Hindlimb muscle (tissue), 1 donor: ENCODE measurements at regions not wholly inside any gene's neighbourhood (a gene's known extent, or its start where the extent isn't known, plus 50 kb on each side); places are given as distances from the start of the nearest gene placed in this dataset.
A peak's percentile ranks its signal among the peaks of the same experiment; 100 is the strongest.

Source experiments
- DNase-seq: peaks from one replicate; pipeline ENCODE4 v3.0.0-alpha.2; 2013

GRCh38 chr2:30371028-30371689 lies 75.9 kb upstream of the LCLAT1 start:
- no peak for DNase-seq

- no peak for DNase-seq
Measured at GRCh38 chr2:30371772-30372373, 75.2 kb upstream of the LCLAT1 start.

DNA sequence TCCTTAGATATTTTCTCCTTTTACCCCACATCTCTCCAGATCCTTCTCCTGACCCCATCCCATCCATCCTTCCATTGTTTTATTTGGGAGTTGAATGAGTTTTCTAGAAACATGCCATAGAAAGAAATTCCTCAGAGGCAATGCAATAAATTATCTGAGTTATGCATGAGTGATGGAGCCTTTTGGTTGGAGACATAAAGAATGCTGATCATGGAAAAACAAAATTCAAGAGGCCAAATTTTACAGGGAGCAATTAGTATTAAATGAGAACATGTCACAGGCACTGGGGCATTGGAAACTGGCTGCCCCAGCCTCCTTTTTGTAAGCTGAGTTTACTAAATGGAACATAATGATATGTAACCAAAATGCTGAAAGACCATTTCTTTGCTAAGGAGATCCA lies 74.2 kb upstream of the LCLAT1 start:
- DNase-seq = no peak

DNA sequence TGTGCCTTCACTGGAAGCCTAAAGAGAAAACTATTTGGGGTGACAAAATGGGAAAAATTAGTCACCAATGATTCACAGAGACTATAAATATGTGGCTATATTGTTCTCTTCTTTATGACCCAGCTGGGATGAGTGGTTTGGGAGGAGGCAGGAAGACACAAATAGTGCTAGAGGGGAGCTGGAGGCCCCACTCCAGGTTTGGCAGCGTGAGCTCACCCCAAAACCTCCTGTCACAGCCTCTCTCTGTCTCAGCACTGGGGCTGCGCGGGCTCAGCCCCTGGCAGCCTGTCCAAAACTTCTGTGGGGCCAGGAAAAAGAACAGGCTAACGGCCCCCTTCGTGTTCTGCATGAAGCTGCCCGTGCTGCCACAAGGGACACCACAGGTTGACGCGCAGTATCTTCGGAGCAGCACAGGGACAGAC lies 73.2 kb upstream of the LCLAT1 start:
- peak; percentile 22 for DNase-seq

- no peak for DNase-seq
Measured at GRCh38 chr2:30374380-30374779, 72.7 kb upstream of the LCLAT1 start.

DNA sequence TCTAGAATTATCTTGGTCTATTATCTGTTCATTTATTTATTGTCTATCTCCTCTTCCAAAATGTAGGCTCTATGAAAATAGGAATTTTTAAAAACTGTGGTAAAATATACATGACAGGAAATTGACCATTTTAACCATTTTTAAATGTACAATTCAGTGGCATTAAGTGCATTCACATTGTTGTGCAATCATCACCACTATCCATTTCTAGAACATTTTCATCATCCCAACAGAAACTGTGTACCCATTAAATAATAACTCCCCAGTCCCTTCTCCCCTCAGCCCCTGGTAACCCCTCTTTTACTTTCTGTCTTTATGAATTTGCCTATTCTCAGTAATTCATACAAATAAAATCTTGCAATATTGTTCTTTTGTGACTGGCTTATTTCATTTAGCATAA lies 71.1 kb upstream of the LCLAT1 start:
- no peak for DNase-seq

- no peak for DNase-seq
Measured at GRCh38 chr2:30379481-30379880, 67.6 kb upstream of the LCLAT1 start.

- no peak for DNase-seq
Measured at GRCh38 chr2:30380824-30381223, 66.2 kb upstream of the LCLAT1 start.

DNA sequence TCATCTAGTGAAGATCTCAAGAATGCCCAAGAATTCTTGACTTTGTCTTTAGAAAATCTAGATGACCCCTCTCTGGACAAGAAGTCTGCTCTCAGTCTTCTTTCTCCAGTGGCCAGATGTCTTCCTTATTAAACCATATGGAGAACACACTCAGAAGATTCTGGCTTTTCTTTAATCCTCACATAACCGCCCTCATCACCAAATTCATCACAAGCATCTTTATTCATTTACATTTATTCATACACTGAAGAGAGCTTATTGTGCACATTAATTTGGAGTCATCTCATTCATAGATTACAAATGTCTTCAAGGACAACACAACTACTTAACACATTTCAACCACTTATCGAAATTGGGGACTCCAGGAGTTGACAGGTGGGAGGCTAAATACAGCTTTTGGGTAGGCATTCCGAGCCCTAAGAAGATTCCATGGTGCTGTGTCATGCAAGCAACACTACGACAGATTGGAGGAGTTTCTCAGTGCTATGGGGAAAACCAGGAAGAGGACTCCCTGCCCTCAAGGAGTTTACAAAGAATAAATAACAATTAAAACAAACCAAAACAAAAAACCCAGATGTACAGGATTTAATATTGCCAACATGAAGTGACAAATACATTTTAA lies 64.8 kb upstream of the LCLAT1 start:
- no peak for DNase-seq

- DNase-seq = no peak
Measured at GRCh38 chr2:30382995-30383394, 64.1 kb upstream of the LCLAT1 start.

- DNase-seq = no peak
Measured at GRCh38 chr2:30385327-30385726, 61.7 kb upstream of the LCLAT1 start.

GRCh38 chr2:30392097-30392496 lies 54.9 kb upstream of the LCLAT1 start:
- DNase-seq = no peak

- no peak for DNase-seq
Measured at GRCh38 chr2:30393510-30393909, 53.5 kb upstream of the LCLAT1 start.

DNA sequence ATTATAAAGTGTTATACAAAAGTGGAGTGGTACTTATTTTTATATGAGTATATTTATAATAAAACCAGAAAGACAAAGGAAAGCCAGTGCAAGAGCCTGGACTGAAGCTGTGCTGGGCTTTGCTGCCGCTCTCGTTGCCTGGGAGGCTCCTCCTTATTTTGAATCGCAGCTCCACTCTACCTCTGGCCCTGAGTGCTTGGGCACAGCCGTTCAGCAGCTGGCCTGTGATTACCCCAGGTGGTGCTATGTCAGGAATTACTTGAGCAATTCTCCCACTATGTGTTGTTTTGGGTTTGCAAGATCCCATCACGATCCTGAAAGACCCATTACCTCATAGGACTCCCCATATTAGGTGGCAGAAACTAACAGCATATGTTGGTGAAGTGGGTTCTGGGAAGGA lies 53.0 kb upstream of the LCLAT1 start:
- DNase-seq = no peak

- DNase-seq = no peak
Measured at GRCh38 chr2:30396436-30397232, 50.4 kb upstream of the LCLAT1 start.
